C4-2B (cell line): ENCODE measurements at regions not wholly inside any gene's neighbourhood (a gene's known extent, or its start where the extent isn't known, plus 50 kb on each side); places are given as distances from the start of the nearest gene placed in this dataset.

Source experiments
- H3K27ac ChIP-seq: fragments of 450-650 bp; 2 replicates; pipeline ENCODE4 v1.5.1; 2017
- CTCF ChIP-seq: fragments of 450-650 bp; conservative IDR thresholded peaks from 2 replicates; pipeline ENCODE4 v1.5.1; 2017; ENCODE audit warnings: mild to moderate bottlenecking
- ZFX ChIP-seq: fragments of 450-650 bp; IDR thresholded peaks from 2 replicates; pipeline ENCODE4 v1.6.1; 2017

GRCh38 chr9:73039271-73040263, 86.7 kb upstream of the ALDH1A1 start:
- no peak overlapping the region for H3K27ac ChIP-seq
- TF ChIP-seq CTCF = no peak
- TF ChIP-seq ZFX = no peak

- H3K27ac ChIP-seq = no peak overlapping the region
- TF ChIP-seq CTCF (no peak), ZFX (no peak)
Observed at GRCh38 chr9:73038613-73039012, 85.8 kb upstream of the ALDH1A1 start.

GRCh38 chr9:73038089-73038509, 85.2 kb upstream of the ALDH1A1 start:
- TF ChIP-seq ZFX (no peak), CTCF (no peak)
- H3K27ac ChIP-seq = no peak overlapping the region

GRCh38 chr9:73037613-73038012, 84.8 kb upstream of the ALDH1A1 start:
- TF ChIP-seq CTCF (no peak), ZFX (no peak)
- no peak overlapping the region for H3K27ac ChIP-seq

GRCh38 chr9:73034962-73035361, 82.1 kb upstream of the ALDH1A1 start:
- TF ChIP-seq ZFX = no peak
- no peak for TF ChIP-seq CTCF
- H3K27ac ChIP-seq = no peak overlapping the region

- TF ChIP-seq CTCF (no peak), ZFX (no peak)
- H3K27ac ChIP-seq = no peak overlapping the region
Observed at GRCh38 chr9:73031350-73031749, 78.5 kb upstream of the ALDH1A1 start.

- no peak for TF ChIP-seq CTCF
- TF ChIP-seq ZFX = no peak
- H3K27ac ChIP-seq = no peak overlapping the region
Observed at GRCh38 chr9:73030370-73031030, 77.6 kb upstream of the ALDH1A1 start.
